ENCODE measurements at regions not wholly inside any gene's neighbourhood (a gene's known extent, or its start where the extent isn't known, plus 50 kb on each side); places are given as distances from the start of the nearest gene placed in this dataset.

- Histone ChIP-seq H2AFZ (ENCODE audit: low read depth, low read length) (no peak overlapping the region), H3K79me2 (ENCODE audit: insufficient read depth, low read length) (no peaks in the 10 kb centered on the region), H3K4me3 (ENCODE audit: low read depth in 1 of 2, low read length in 2 of 2) (no peak overlapping the region), H3K4me1 (ENCODE audit: insufficient read depth, low read length) (no peaks in the 10 kb centered on the region), H3K36me3 (ENCODE audit: insufficient read depth, low read length) (no peaks in the 10 kb centered on the region), H3K4me2 (ENCODE audit: insufficient read depth, low read length) (no peak overlapping the region), H4K20me1 (ENCODE audit: insufficient read depth, low read length) (no peaks in the 10 kb centered on the region), H3K27me3 (ENCODE audit: insufficient read depth, low read length, poor library complexity) (no peaks in the 10 kb centered on the region), H3K9me3 (ENCODE audit: insufficient read depth, low read length, severe bottlenecking) (no peaks in the 10 kb centered on the region), H3K27ac (ENCODE audit: low read length) (no peak overlapping the region), H3K9ac (ENCODE audit: low read depth, low read length) (no peak overlapping the region)
- TF ChIP-seq EZH2 (IDR thresholded peaks at IDR 0.05; ENCODE audit: borderline replicate concordance, low read depth, low read length, severe bottlenecking) (no peak), CTCF (IDR thresholded peaks at IDR 0.05; ENCODE audit: borderline replicate concordance, extremely low read depth, low read length, poor library complexity, severe bottlenecking) (no peak)
- ATAC-seq (ENCODE audit: insufficient read depth, low read depth) (no peak), DNase-seq (no peak)
Observed at GRCh38 chr2:139773720-139774277, 993.6 kb upstream of the NXPH2 start.

GRCh38 chr2:139769633-139770032, 989.4 kb upstream of the NXPH2 start:
- no peaks in the 10 kb centered on the region for H3K9me3 ChIP-seq (ENCODE audit: insufficient read depth, low read length, severe bottlenecking)
- H2AFZ ChIP-seq (ENCODE audit: low read depth, low read length): no peak overlapping the region
- TF ChIP-seq EZH2 (IDR thresholded peaks at IDR 0.05; ENCODE audit: borderline replicate concordance, low read depth, low read length, severe bottlenecking) (no peak), CTCF (IDR thresholded peaks at IDR 0.05; ENCODE audit: borderline replicate concordance, extremely low read depth, low read length, poor library complexity, severe bottlenecking) (no peak)
- no peaks in the 10 kb centered on the region for H3K4me1 ChIP-seq (ENCODE audit: insufficient read depth, low read length)
- no peaks in the 10 kb centered on the region for H4K20me1 ChIP-seq (ENCODE audit: insufficient read depth, low read length)
- H3K4me3 ChIP-seq (ENCODE audit: low read depth in 1 of 2, low read length in 2 of 2): no peak overlapping the region
- H3K27me3 ChIP-seq (ENCODE audit: insufficient read depth, low read length, poor library complexity): no peaks in the 10 kb centered on the region
- no peaks in the 10 kb centered on the region for H3K36me3 ChIP-seq (ENCODE audit: insufficient read depth, low read length)
- no peak overlapping the region for H3K9ac ChIP-seq (ENCODE audit: low read depth, low read length)
- no peak overlapping the region for H3K4me2 ChIP-seq (ENCODE audit: insufficient read depth, low read length)
- H3K27ac ChIP-seq (ENCODE audit: low read length): no peak overlapping the region
- H3K79me2 ChIP-seq (ENCODE audit: insufficient read depth, low read length): no peaks in the 10 kb centered on the region
- no peak for ATAC-seq (ENCODE audit: insufficient read depth, low read depth)
- DNase-seq: no peak

- H3K4me3 ChIP-seq (ENCODE audit: low read depth in 1 of 2, low read length in 2 of 2): no peak overlapping the region
- TF ChIP-seq EZH2 (IDR thresholded peaks at IDR 0.05; ENCODE audit: borderline replicate concordance, low read depth, low read length, severe bottlenecking) (no peak), CTCF (IDR thresholded peaks at IDR 0.05; ENCODE audit: borderline replicate concordance, extremely low read depth, low read length, poor library complexity, severe bottlenecking) (no peak)
- no peak for DNase-seq
Observed at GRCh38 chr2:139763705-139764104, 983.5 kb upstream of the NXPH2 start.

More at GRCh38 chr2:139763705-139764104, 983.5 kb upstream of the NXPH2 start:
- H3K9ac ChIP-seq (ENCODE audit: low read depth, low read length): no peak overlapping the region
- H3K36me3 ChIP-seq (ENCODE audit: insufficient read depth, low read length): no peaks in the 10 kb centered on the region
- no peaks in the 10 kb centered on the region for H4K20me1 ChIP-seq (ENCODE audit: insufficient read depth, low read length)
- no peaks in the 10 kb centered on the region for H3K9me3 ChIP-seq (ENCODE audit: insufficient read depth, low read length, severe bottlenecking)
- H3K79me2 ChIP-seq (ENCODE audit: insufficient read depth, low read length): no peaks in the 10 kb centered on the region
- H3K27ac ChIP-seq (ENCODE audit: low read length): no peak overlapping the region
- H2AFZ ChIP-seq (ENCODE audit: low read depth, low read length): no peak overlapping the region
- no peak overlapping the region for H3K4me2 ChIP-seq (ENCODE audit: insufficient read depth, low read length)
- H3K27me3 ChIP-seq (ENCODE audit: insufficient read depth, low read length, poor library complexity): no peaks in the 10 kb centered on the region
- no peaks in the 10 kb centered on the region for H3K4me1 ChIP-seq (ENCODE audit: insufficient read depth, low read length)
- no peak for ATAC-seq (ENCODE audit: insufficient read depth, low read depth)

All from DND-41 (cell line).